Left ventricle myocardium inferior (tissue), 1 donor: ENCODE measurements at regions not wholly inside any gene's neighbourhood (a gene's known extent, or its start where the extent isn't known, plus 50 kb on each side); places are given as distances from the start of the nearest gene placed in this dataset.
"Not testable (repeated sequence)": the region's sequence is repeated elsewhere in the genome, so short reads cannot be mapped to it uniquely, and the experiment has no call there.

ENCODE experiments used
- DNase-seq: peaks from one replicate; pipeline ENCODE4 v3.0.0-alpha.2; 2020
- H3K27ac ChIP-seq: fragments of 200-600 bp; replicated peaks from 2 replicates; pipeline ENCODE4 v1.8.0; 2021
- H3K27me3 ChIP-seq: fragments of 200-600 bp; 2 replicates; pipeline ENCODE4 v1.8.0; 2021; ENCODE audit warnings: low read depth
- H3K36me3 ChIP-seq: fragments of 200-600 bp; 2 replicates; pipeline ENCODE4 v1.8.0; 2021
- H3K4me1 ChIP-seq: fragments of 200-600 bp; 2 replicates; pipeline ENCODE4 v1.8.0; 2021
- H3K4me3 ChIP-seq: fragments of 200-600 bp; 2 replicates; pipeline ENCODE4 v1.8.0; 2021; ENCODE audit warnings: mild to moderate bottlenecking, moderate library complexity
- H3K9me3 ChIP-seq: fragments of 200-600 bp; replicated peaks from 2 replicates; pipeline ENCODE4 v1.8.0; 2021
- CTCF ChIP-seq: fragments of 200-600 bp; IDR thresholded peaks from 2 replicates; pipeline ENCODE4 v1.8.0; 2021; ENCODE audit warnings: antibody characterized with exemption, mild to moderate bottlenecking, borderline replicate concordance
- intact Hi-C: fragments of 100-400 bp; cut with micrococcal nuclease; formaldehyde crosslinking; loops from one replicate; pipeline ENCODE4 v1.11.0; 2022
- donor health status: DM: no; HTN: yes; CAD: no; lungs with severe emphysema.

GRCh38 chr9:18296702-18297055 is 177.3 kb upstream of the ADAMTSL1 start:
- peak overlapping the region; percentile 18 for H3K4me3 ChIP-seq
- intact Hi-C loops = no loop called here
- H3K27ac ChIP-seq = no peak overlapping the region
- H3K9me3 ChIP-seq = no peaks in the 10 kb centered on the region
- no peak for TF ChIP-seq CTCF
- DNase-seq = no peak
- H3K4me1 ChIP-seq = peaks cover 34% of the 10 kb centered on the region
- no peaks in the 10 kb centered on the region for H3K36me3 ChIP-seq
- no peaks in the 10 kb centered on the region for H3K27me3 ChIP-seq

GRCh38 chr9:18297056-18297841 is 176.7 kb upstream of the ADAMTSL1 start:
- H3K27me3 ChIP-seq = no peaks in the 10 kb centered on the region
- no peak for TF ChIP-seq CTCF
- H3K4me3 ChIP-seq = peak overlapping the region; percentile 18
- intact Hi-C loops = no loop called here
- no peak for DNase-seq
- H3K9me3 ChIP-seq = no peaks in the 10 kb centered on the region
- H3K27ac ChIP-seq = no peak overlapping the region
- H3K36me3 ChIP-seq = no peaks in the 10 kb centered on the region
- peaks cover 34% of the 10 kb centered on the region for H3K4me1 ChIP-seq

GRCh38 chr9:18299449-18299848 is 174.5 kb upstream of the ADAMTSL1 start:
- no peaks in the 10 kb centered on the region for H3K9me3 ChIP-seq
- no peak for TF ChIP-seq CTCF
- intact Hi-C loops = no loop called here

GRCh38 chr9:18305167-18305806 is 168.7 kb upstream of the ADAMTSL1 start:
- H3K9me3 ChIP-seq, intact Hi-C loops, H3K27ac ChIP-seq, H3K4me1 ChIP-seq, H3K4me3 ChIP-seq, H3K36me3 ChIP-seq, H3K27me3 ChIP-seq, DNase-seq: not testable (repeated sequence)

More at GRCh38 chr9:18299449-18299848, 174.5 kb upstream of the ADAMTSL1 start:
- H3K36me3 ChIP-seq = no peaks in the 10 kb centered on the region
- no peak overlapping the region for H3K27ac ChIP-seq
- H3K4me3 ChIP-seq = no peak overlapping the region
- DNase-seq = no peak
- H3K27me3 ChIP-seq = no peaks in the 10 kb centered on the region
- H3K4me1 ChIP-seq = peaks cover 23% of the 10 kb centered on the region

- no peaks in the 10 kb centered on the region for H3K9me3 ChIP-seq
- no peaks in the 10 kb centered on the region for H3K4me1 ChIP-seq
- no peak for DNase-seq
- H3K4me3 ChIP-seq = no peak overlapping the region
- TF ChIP-seq CTCF = no peak
- H3K36me3 ChIP-seq = no peaks in the 10 kb centered on the region
- H3K27me3 ChIP-seq = no peaks in the 10 kb centered on the region
- no peak overlapping the region for H3K27ac ChIP-seq
- intact Hi-C loops = no loop called here
Observed at GRCh38 chr9:18314316-18314715, 159.6 kb upstream of the ADAMTSL1 start.

GRCh38 chr9:18317896-18318295 is 156.1 kb upstream of the ADAMTSL1 start:
- no peak overlapping the region for H3K4me3 ChIP-seq
- intact Hi-C loops = no loop called here

More at GRCh38 chr9:18317896-18318295, 156.1 kb upstream of the ADAMTSL1 start:
- Histone ChIP-seq H3K27ac (no peak overlapping the region), H3K36me3 (no peaks in the 10 kb centered on the region), H3K4me1 (no peaks in the 10 kb centered on the region), H3K9me3 (no peaks in the 10 kb centered on the region), H3K27me3 (no peaks in the 10 kb centered on the region)
- DNase-seq = no peak
- no peak for TF ChIP-seq CTCF
